ENCODE measurements at regions not wholly inside any gene's neighbourhood (a gene's known extent, or its start where the extent isn't known, plus 50 kb on each side); places are given as distances from the start of the nearest gene placed in this dataset.
"Not testable (repeated sequence)": the region's sequence is repeated elsewhere in the genome, so short reads cannot be mapped to it uniquely, and the experiment has no call there.

DNA sequence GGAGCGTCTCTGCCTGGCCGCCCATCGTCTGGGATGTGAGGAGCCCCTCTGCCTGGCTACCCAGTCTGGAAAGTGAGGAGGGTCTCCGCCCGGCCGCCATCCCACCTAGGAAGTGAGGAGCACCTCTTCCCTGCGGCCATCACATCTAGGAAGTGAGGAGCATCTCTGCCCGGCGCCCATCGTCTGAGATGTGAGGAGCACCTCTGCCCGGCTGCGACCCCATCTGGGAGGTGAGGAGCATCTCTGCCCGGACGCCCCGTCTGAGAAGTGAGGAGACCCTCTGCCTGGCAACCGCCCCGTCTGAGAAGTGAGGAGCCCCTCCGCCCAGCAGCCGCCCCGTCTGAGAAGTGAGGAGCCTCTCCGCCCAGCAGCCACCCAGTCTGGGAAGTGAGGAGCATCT lies 84.5 kb downstream of the IDS start:
- DNase-seq (ENCODE audit: low read depth in 2 of 2): not testable (repeated sequence)

DNA sequence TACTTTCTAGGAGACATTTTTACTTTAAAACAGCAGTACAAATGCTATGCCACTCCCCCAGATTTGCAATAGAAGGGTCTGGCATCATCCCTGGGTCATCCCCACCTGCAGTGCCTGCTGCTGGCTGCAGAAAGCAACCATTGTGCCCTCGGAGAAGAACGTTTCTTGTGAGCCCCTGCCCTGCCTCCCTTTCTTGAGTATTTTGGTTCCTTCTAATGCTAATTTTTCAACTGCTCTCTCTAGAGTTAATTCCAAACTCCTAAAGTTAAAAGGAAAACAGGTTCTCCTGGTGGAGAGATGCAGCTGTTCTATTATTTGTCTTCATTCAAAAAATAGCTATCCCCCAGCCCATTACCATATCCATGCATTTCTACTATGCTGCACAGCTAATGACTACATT lies 107.1 kb downstream of the IDS start:
- DNase-seq (ENCODE audit: low read depth in 2 of 2): no peak

DNA sequence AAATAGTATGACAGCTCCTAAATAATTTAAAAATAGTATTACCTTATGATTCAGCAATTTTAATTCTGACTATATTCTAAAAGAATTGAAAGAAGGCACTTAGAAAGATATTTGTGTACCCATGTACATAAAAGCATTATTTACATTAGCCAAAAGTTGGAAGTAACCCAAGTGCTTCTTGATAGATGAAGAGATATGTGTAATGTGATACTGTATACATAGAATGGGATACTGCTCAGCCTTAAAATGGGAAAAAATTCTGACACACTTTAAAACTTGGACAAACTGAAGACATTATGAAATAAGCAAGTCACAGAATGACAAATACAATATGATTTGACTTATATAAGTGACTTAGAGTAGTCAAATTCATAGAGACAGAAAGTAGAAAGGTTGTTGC lies 112.2 kb downstream of the IDS start:
- no peak for DNase-seq (ENCODE audit: low read depth in 2 of 2)

- no peak for DNase-seq (ENCODE audit: low read depth in 2 of 2)
Measured at GRCh38 chrX:149383852-149384251, 121.3 kb downstream of the IDS start.

DNA sequence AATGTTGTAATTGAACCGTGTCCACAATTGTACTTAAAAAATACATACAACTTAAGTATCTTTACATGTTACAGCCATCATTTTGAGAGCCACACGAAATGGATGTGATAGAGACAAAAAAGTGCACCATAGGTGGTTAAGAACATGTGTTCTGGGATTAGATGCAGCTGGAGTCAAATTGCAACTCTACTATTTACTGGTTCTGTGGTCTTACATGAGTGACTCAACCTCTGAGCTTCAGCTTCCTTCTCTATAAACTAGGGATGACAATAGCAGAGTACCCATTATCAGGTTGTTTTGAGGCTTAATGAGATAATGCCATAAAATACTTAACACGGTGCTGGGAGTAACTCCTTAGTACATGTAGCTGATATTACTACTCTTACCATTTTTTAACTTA lies 130.4 kb downstream of the IDS start:
- DNase-seq (ENCODE audit: low read depth in 2 of 2): no peak

DNA sequence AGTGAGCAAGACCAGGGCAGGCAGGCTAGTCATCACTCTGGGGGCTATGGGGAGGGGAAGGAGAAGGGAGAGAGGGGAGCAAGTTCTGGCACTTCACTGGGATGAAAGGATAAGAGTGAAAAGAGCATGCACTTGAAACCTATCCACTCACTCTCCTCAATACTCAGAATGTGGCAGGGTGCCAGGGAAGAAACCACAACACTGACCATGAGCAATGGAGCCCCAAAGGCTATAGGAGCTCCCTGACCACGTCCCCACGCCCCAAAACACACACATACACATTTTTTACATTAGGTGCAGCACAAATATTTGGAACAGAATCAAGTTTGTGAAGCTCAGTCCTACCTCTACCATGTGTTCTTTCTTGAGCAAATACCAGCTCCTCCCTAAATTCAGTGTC lies 132.2 kb downstream of the IDS start:
- no peak for DNase-seq (ENCODE audit: low read depth in 2 of 2)

DNA sequence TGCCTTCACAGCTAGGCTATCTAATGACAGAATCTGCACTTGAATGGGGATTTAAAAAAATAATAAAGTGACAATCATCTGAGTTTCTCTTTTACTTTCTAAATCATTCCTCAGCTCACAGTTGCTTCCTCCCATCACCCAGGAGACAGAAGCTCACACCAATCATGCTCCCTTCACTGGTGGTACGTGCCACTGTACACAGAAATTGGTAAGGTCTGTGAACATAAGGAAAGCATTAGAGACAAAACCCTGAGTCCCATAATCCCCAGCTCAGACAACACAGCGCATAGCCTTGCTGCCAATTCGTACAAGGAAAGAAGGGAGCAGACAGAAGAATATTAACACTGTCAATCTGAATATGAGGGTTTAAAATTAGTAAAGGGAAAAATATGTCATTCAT lies 133.1 kb downstream of the IDS start:
- DNase-seq (ENCODE audit: low read depth in 2 of 2): no peak

GRCh38 chrX:149370097-149370496 lies 135.0 kb downstream of the IDS start:
- DNase-seq (ENCODE audit: low read depth in 2 of 2): no peak

DNA sequence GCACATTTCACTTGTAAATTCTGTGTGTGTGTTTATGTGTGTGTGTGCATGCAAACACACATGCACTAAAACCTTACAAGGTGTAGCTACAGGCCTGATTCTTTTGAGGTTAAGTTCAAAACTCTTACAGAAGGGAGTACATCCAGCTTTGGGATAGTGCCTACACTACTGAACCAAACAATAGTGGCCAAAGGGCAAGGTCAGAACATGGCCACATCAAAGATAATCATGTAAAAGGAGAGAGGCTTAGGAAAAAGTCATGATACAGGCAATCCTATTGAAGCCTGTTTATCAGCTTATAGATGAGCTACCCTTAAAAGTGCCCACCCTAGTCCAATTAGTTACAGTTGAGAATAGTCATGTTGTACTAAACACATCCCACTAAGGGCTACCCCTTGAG lies 139.6 kb downstream of the IDS start:
- no peak for DNase-seq (ENCODE audit: low read depth in 2 of 2)

- DNase-seq (ENCODE audit: low read depth in 2 of 2): no peak
Measured at GRCh38 chrX:149365061-149365460, 140.0 kb downstream of the IDS start.

- no peak for DNase-seq (ENCODE audit: low read depth in 2 of 2)
Measured at GRCh38 chrX:149363965-149364364, 141.1 kb downstream of the IDS start.

GRCh38 chrX:149346306-149346705 lies 158.8 kb downstream of the IDS start:
- DNase-seq (ENCODE audit: low read depth in 2 of 2): no peak

- DNase-seq (ENCODE audit: low read depth in 2 of 2): no peak
Measured at GRCh38 chrX:149322316-149322715, 182.8 kb downstream of the IDS start.

DNA sequence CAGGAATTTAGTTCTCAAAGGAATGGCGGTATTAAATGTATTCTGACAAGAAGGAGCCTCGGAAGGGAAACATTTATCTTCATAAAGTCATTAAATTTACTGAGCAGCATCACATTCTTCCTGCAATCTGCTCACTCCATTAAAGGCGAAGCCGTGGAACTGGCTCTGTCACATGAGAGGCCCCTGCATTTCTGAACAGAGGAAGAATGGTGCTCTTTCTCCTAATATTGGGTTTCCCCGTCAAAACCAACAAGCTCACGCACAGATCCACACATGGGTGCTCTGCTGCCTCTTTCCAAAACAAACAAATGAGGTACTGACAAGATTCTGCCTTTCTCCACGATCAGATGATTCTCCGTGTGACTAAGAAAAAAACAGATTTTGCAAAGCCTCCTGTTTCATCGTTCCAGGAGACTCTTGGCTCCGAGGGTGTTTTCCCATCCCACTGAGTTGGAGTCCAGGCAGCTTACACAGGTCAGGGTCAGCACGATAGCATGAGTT lies 191.2 kb downstream of the IDS start:
- DNase-seq (ENCODE audit: low read depth in 2 of 2): no peak

GRCh38 chrX:149312988-149313387 lies 192.1 kb downstream of the IDS start:
- DNase-seq (ENCODE audit: low read depth in 2 of 2): no peak

- DNase-seq (ENCODE audit: low read depth in 2 of 2): no peak
Measured at GRCh38 chrX:149312097-149312496, 193.0 kb downstream of the IDS start.

DNA sequence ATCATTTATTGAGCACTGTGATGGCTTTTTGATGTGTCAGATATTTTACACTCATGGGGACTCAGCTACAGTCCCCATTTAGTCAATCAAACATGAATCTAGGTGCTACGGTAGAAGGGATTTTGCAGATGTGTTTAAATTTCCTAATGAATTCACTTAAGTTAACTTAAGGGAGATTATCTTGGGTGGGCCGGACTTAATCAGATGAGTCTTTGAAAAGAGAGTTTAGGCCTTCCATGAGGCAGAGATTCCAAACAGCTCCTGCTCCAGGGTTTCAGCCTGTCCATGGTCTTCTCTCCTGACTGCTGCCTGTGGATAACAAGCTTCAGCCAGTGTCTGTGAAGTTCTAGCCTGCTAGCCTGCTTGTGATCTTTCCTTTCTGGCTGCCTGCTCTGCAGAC lies 202.4 kb downstream of the IDS start:
- DNase-seq (ENCODE audit: low read depth in 2 of 2): no peak

DNA sequence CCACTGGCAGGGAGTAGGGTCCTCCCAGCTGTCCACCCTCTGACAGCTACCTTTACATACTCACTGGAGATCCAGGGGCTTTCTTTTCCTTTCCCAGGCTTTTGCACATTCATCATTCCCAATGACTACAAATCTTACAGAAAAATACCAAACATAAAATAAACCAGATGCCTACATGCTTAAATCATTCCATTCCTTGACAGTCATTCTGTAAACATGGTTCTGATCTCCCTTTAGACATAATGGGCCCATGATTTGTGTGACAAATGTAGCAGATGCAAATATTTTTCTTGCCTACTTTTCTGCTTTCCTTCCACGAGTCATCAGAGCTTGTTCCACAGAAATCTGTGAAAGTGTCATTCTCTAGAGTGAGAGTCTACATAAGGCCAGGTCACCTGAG lies 207.0 kb downstream of the IDS start:
- DNase-seq (ENCODE audit: low read depth in 2 of 2): no peak

- DNase-seq (ENCODE audit: low read depth in 2 of 2): no peak
Measured at GRCh38 chrX:149296092-149296491, 209.0 kb downstream of the IDS start.

- peak; percentile 11 to 38 for DNase-seq (ENCODE audit: low read depth in 2 of 2)
Measured at GRCh38 chrX:149286940-149287349, 218.2 kb downstream of the IDS start.

GRCh38 chrX:149284616-149285015 lies 220.5 kb downstream of the IDS start:
- DNase-seq (ENCODE audit: low read depth in 2 of 2): no peak

DNA sequence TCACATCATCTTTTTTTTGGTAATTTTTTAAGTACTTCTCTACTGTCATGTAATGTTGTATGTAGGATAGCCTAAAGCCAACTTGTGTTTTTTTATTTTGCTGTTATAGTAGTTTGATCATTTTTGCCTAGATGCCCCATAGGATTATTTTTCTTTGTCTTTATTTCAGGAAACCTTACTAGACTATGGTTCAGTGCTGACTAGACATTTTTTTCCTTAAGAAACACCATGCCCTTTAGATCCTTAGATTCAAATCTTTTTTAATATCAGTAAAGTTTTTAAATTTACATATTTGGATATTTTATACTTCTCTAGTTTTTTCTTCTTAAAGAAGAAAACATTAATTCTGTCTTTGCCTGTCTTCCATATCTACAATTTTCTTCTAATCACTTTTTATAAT lies 221.3 kb downstream of the IDS start:
- no peak for DNase-seq (ENCODE audit: low read depth in 2 of 2)

DNA sequence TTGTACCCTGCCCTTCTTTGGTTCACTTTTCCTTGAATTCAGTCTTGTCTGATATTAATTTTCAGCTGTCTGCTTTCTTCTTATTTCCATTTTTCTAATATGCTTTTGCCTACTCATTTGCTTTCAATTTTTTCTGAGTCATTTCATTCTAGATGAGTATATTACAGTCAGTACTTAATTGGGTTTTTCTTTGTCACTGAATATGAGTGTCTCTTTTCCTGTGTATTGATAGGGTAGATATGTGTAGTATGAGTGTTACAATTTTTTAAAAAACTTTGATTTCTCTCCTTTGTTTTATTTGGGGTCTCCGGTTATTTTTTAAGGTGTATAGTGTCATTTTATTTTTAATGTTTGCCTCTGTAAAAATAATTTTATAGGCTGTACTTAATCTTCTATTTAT lies 222.2 kb downstream of the IDS start:
- no peak for DNase-seq (ENCODE audit: low read depth in 2 of 2)

DNA sequence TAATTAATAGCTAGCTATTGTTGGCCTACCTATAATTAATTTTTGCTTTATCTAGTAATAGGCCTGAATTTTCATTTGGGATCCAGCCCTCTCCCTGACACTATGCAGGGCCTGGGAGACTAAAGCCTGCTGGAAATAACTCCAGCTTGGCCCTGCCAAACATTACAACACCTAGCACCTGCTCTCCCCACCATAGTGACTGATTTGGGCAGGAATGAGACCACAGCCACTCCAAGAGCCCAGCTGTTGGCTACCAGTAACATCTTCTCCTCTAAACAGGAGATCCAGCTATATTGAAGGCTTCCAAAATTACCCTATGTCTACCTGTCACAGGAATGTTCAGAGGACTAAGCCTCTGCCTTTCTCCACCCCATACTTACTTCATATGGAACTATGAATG lies 225.1 kb downstream of the IDS start:
- DNase-seq (ENCODE audit: low read depth in 2 of 2): no peak

DNA sequence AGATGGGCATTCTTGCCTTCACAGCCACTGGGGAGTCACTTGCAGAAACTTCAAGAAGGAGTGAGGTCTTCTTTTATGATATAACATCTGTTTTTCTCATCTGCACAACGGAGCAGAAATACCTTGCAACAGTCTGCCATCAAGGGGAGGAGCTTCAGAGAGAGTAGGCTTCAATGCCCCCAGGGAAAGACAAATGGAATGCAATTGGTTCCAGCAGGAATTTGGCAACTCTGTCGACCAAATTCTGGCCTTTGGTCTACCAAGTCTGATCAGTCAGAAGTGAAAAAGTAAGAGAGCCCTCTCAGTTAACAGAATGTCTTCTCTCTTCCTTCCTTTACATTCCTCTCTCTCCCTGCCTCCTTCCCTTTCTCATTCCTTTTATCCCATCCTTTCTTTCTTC lies 229.3 kb downstream of the IDS start:
- no peak for DNase-seq (ENCODE audit: low read depth in 2 of 2)

All from stimulated activated CD4-positive, alpha-beta T cell treated with anti-CD3 and anti-CD28 coated beads, Interleukin-1b, Interleukin-23, amount 100 ng/mL, for 4 hours (primary cell).